ENCODE measurements at regions not wholly inside any gene's neighbourhood (a gene's known extent, or its start where the extent isn't known, plus 50 kb on each side); places are given as distances from the start of the nearest gene placed in this dataset.

GRCh38 chr6:43912116-43912577 lies 142.1 kb downstream of the VEGFA start:
- no peaks in the 10 kb centered on the region for H3K79me2 ChIP-seq (ENCODE audit: control insufficient read depth, insufficient read depth, low read length)
- in situ Hi-C loops (cut with MboI) = no loop called here
- DNase-seq (ENCODE audit: low read depth, low spot score) (no peak), FAIRE-seq (no peak), ATAC-seq (no peak)
- H3K4me2 ChIP-seq (ENCODE audit: control insufficient read depth, insufficient read depth) = no peak overlapping the region
- no peak overlapping the region for H2AFZ ChIP-seq (ENCODE audit: control insufficient read depth, low read depth, low read length)
- RAD21 ChIA-PET (ENCODE audit: unreplicated experiment) = interaction anchor here (1.1 kb wide), 1 partner anchor 38 kb away, joined by 4 read pairs; no protein-coding TSS in a partner anchor
- no peaks in the 10 kb centered on the region for H3K36me3 ChIP-seq (ENCODE audit: control insufficient read depth in 2 of 2, insufficient read depth in 2 of 2, low read length in 1 of 2)
- no peak overlapping the region for H3K27ac ChIP-seq (ENCODE audit: control insufficient read depth, insufficient read depth)
- no peaks in the 10 kb centered on the region for H4K20me1 ChIP-seq (ENCODE audit: control insufficient read depth, insufficient read depth)
- H3K9me3 ChIP-seq (replicated peaks; ENCODE audit: control insufficient read depth, insufficient read depth, low read length) = no peaks in the 10 kb centered on the region
- H3K4me1 ChIP-seq (ENCODE audit: control insufficient read depth, insufficient read depth, low read length) = no peaks in the 10 kb centered on the region
- H3K9ac ChIP-seq (ENCODE audit: control insufficient read depth, insufficient read depth, low read length) = no peak overlapping the region
- no peak overlapping the region for H3K4me3 ChIP-seq
- CTCF ChIA-PET = no interaction called here
- under 1% methylated on average over 7 of the region's 7 CpGs for WGBS (ENCODE audit: insufficient coverage, insufficient replicate concordance, low lambda C conversion rate, missing lambda C conversion rate)
- H3K27me3 ChIP-seq (replicated peaks in 1 of 2; ENCODE audit: control insufficient read depth in 2 of 2, insufficient read depth in 2 of 2, low read length in 1 of 2) = no peaks in the 10 kb centered on the region; a peak in 1 of 4 replicates
- intact Hi-C loops (cut with micrococcal nuclease; ENCODE audit: unreplicated experiment) = no loop called here
- POLR2A ChIA-PET = no interaction called here
- no TSS peak for BruUV-seq (replicated peaks)
- SMC1A ChIA-PET (ENCODE audit: uncharacterized antibody, unreplicated experiment) = interaction anchor here (0.9 to 1.9 kb wide), 3 partner anchors 10 to 15 kb away, joined by 4 to 6 read pairs (median 4); no protein-coding TSS in a partner anchor
- TF ChIP-seq CUX1 (IDR thresholded peaks at IDR 0.05; ENCODE audit: insufficient replicate concordance, low read depth, low read length) (no peak), MTA2 (IDR thresholded peaks at IDR 0.05; ENCODE audit: low read depth) (no peak), DPF2 (IDR thresholded peaks at IDR 0.05) (no peak), ZNF207 (IDR thresholded peaks at IDR 0.05; ENCODE audit: borderline replicate concordance) (no peak), CEBPZ (IDR thresholded peaks at IDR 0.05; ENCODE audit: low read depth, low read length) (no peak), PKNOX1 (IDR thresholded peaks at IDR 0.05) (no peak), ZNF384 (IDR thresholded peaks at IDR 0.05; ENCODE audit: borderline replicate concordance, low read depth, low read length) (no peak), MLLT1 (IDR thresholded peaks at IDR 0.05) (no peak)
